SU-DHL-6 (cell line): ENCODE measurements at regions not wholly inside any gene's neighbourhood (a gene's known extent, or its start where the extent isn't known, plus 50 kb on each side); places are given as distances from the start of the nearest gene placed in this dataset.

Source experiments
- H2AFZ ChIP-seq: fragments of 200-600 bp; sonication (generic); 2 replicates; pipeline ENCODE4 v1.6.1; 2014; ENCODE audit warnings: low read depth, mild to moderate bottlenecking, moderate library complexity, mixed read lengths, antibody characterized with exemption, low read length; ENCODE audit not compliant: severe bottlenecking
- H3F3A ChIP-seq: fragments of 200-600 bp; shearing (Covaris generic); 2 replicates; pipeline ENCODE4 v1.6.0; 2016; ENCODE audit warnings: antibody characterized with exemption, mild to moderate bottlenecking; ENCODE audit not compliant: insufficient read depth
- H3K27ac ChIP-seq: fragments of 200-600 bp; sonication (generic); 2 replicates; pipeline ENCODE4 v1.5.1; 2016; ENCODE audit warnings: low read depth, mild to moderate bottlenecking, low read length, moderate library complexity, mixed read lengths
- H3K27me3 ChIP-seq: fragments of 200-600 bp; sonication (generic), shearing (Covaris generic); 2 replicates; pipeline ENCODE4 v1.6.0; 2014; ENCODE audit warnings: mild to moderate bottlenecking, low read length
- H3K36me3 ChIP-seq: fragments of 200-600 bp; sonication (generic); 2 replicates; pipeline ENCODE4 v1.6.1; 2014; ENCODE audit warnings: mild to moderate bottlenecking, low read length, mixed read lengths
- H3K4me2 ChIP-seq: fragments of 300-600, 200-600 bp; shearing (Covaris generic), sonication (generic); 2 replicates; pipeline ENCODE4 v1.6.0; 2014; ENCODE audit warnings: low read length, low read depth, mild to moderate bottlenecking; ENCODE audit not compliant: poor library complexity, severe bottlenecking
- H3K4me3 ChIP-seq: fragments of 200-600 bp; sonication (generic); 2 replicates; pipeline ENCODE4 v1.5.1; 2014; ENCODE audit warnings: antibody characterized with exemption, low read length, mild to moderate bottlenecking, mixed read lengths; ENCODE audit not compliant: insufficient read depth, poor library complexity, severe bottlenecking
- H3K79me2 ChIP-seq: fragments of 200-600 bp; sonication (generic); 2 replicates; pipeline ENCODE4 v1.6.1; 2014; ENCODE audit warnings: mild to moderate bottlenecking, low read length, moderate library complexity; ENCODE audit not compliant: insufficient read depth
- H3K9ac ChIP-seq: fragments of 200-600 bp; sonication (generic); 2 replicates; pipeline ENCODE4 v1.7.0; 2014; ENCODE audit warnings: mild to moderate bottlenecking, low read length
- H3K9me2 ChIP-seq: fragments of 200-600 bp; sonication (generic); replicated peaks from 2 replicates; pipeline ENCODE4 v1.6.1; 2014; ENCODE audit warnings: low read length; ENCODE audit not compliant: insufficient read depth
- H3K9me3 ChIP-seq: fragments of 200-600 bp; sonication (generic); 2 replicates; pipeline ENCODE4 v1.6.1; 2014; ENCODE audit warnings: low read length, mixed read lengths; ENCODE audit not compliant: insufficient read depth
- H4K20me1 ChIP-seq: fragments of 200-600 bp; sonication (generic); 2 replicates; pipeline ENCODE4 v1.6.1; 2014; ENCODE audit warnings: low read depth, mild to moderate bottlenecking, antibody characterized with exemption, low read length, moderate library complexity, mixed read lengths
- CTCF ChIP-seq: fragments of 200-600 bp; sonication (generic); IDR thresholded peaks from one replicate; pipeline ENCODE4 v1.5.1; 2017; ENCODE audit warnings: antibody characterized with exemption, mild to moderate bottlenecking, low read length, moderate library complexity; ENCODE audit not compliant: insufficient read depth, poor library complexity, severe bottlenecking
- EZH2phosphoT487 ChIP-seq: fragments of 200-600 bp; sonication (generic), shearing (Covaris generic); conservative IDR thresholded peaks from 2 replicates; pipeline ENCODE4 v1.6.1; 2018; ENCODE audit warnings: mild to moderate bottlenecking, antibody characterized with exemption, low read length, moderate library complexity, mixed read lengths

DNA sequence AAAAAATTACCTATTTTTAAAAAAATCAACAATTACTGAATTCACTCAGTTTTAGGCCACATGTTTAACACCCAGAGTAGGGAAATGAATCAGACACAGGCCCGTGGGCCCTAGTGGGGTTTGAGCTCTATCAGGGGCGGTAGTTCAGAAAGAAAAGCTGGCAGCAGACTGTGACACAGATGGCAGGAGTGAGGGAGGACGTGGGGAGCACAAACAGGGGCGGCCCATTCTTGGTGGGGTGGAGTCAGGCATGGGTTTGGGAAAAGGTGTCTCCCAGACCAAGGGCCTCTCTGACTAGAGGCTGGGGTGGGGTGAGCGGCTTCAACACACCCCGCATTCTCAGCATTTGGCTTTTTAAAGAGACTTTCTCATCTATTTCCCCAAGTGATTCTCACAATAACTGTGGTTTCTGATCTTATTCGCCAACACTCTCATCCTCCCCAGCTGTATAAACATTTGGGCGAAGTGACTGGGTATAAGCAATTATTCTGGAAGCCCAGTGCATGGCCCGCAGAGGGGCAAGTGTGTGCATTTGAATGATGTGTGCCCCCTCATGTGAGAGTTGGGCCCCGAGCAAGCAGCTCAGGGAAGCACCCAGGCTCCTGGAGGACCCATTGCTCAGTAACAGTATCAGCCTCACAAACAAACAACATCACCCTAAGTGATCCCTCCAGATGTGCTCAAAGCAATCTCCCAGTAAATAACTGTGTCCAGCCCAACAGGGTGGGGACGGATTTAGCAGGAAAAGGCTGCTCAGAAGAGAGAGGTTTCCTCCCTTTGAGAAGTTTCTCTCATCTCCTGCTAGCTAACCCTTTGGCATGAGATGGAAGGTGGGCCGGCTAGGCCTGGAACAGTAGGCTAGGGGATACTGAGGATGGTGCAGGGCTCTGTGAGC is 437.6 kb upstream of the ZMIZ1 start:
- H3K9me3 ChIP-seq, result no peaks in the 10 kb centered on the region
- H3K9me2 ChIP-seq, result no peaks in the 10 kb centered on the region
- H2AFZ ChIP-seq, result no peak overlapping the region
- H3K9ac ChIP-seq, result no peak overlapping the region
- H3K4me2 ChIP-seq, result no peak overlapping the region
- H4K20me1 ChIP-seq, result no peaks in the 10 kb centered on the region
- no peaks in the 10 kb centered on the region for H3K36me3 ChIP-seq
- no peaks in the 10 kb centered on the region for H3F3A ChIP-seq
- H3K79me2 ChIP-seq, result no peaks in the 10 kb centered on the region
- TF ChIP-seq EZH2phosphoT487 (no peak), CTCF (no peak)
- H3K4me3 ChIP-seq, result no peak overlapping the region
- H3K27me3 ChIP-seq, result no peaks in the 10 kb centered on the region
- no peak overlapping the region for H3K27ac ChIP-seq

- no peak for TF ChIP-seq CTCF
- TF ChIP-seq EZH2phosphoT487, result no peak
- no peaks in the 10 kb centered on the region for H3K9me3 ChIP-seq
- H3K9ac ChIP-seq, result no peak overlapping the region
- no peak overlapping the region for H3K27ac ChIP-seq
- no peak overlapping the region for H3K4me2 ChIP-seq
- no peak overlapping the region for H2AFZ ChIP-seq
- H3K36me3 ChIP-seq, result no peaks in the 10 kb centered on the region
- H3K27me3 ChIP-seq, result no peaks in the 10 kb centered on the region
- no peaks in the 10 kb centered on the region for H3K79me2 ChIP-seq
- H4K20me1 ChIP-seq, result no peaks in the 10 kb centered on the region
- no peak overlapping the region for H3K4me3 ChIP-seq
- no peaks in the 10 kb centered on the region for H3K9me2 ChIP-seq
- H3F3A ChIP-seq, result no peaks in the 10 kb centered on the region
These were observed 434.4 kb upstream of the ZMIZ1 start for GRCh38 chr10:78634389-78634815.

DNA sequence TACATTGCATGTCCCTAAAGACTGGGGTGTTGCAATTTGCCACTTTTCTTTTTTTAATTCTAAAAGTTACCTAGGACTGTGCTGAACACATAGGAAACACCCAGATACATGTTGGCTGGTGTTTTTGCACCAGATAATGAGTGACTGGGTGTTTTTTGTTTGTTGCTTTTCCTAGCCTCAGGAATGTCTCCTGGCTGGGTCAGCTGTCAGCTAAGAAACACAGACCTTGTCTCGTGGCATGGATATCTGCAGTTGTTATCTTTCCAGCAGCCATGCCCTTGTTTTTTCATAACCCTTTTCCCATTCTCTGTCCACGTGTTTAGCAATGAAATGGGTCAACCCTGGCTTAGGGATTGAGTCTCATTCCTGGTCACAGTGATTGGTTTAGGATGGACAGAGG is 433.9 kb upstream of the ZMIZ1 start:
- Histone ChIP-seq H3K9ac (no peak overlapping the region), H2AFZ (no peak overlapping the region), H3K4me3 (no peak overlapping the region), H3K4me2 (no peak overlapping the region), H4K20me1 (no peaks in the 10 kb centered on the region), H3K79me2 (no peaks in the 10 kb centered on the region), H3K27me3 (no peaks in the 10 kb centered on the region), H3K9me3 (no peaks in the 10 kb centered on the region), H3F3A (no peaks in the 10 kb centered on the region), H3K9me2 (no peaks in the 10 kb centered on the region), H3K36me3 (no peaks in the 10 kb centered on the region), H3K27ac (no peak overlapping the region)
- TF ChIP-seq EZH2phosphoT487 (no peak), CTCF (no peak)
